ENCODE measurements at regions not wholly inside any gene's neighbourhood (a gene's known extent, or its start where the extent isn't known, plus 50 kb on each side); places are given as distances from the start of the nearest gene placed in this dataset.

GRCh38 chr20:24328901-24329300 lies 140.5 kb upstream of the SYNDIG1 start:
- no peak for TF ChIP-seq CTCF (IDR thresholded peaks at IDR 0.05; ENCODE audit: low read depth, low read length, missing control alignments)
- no peak overlapping the region for H3K4me3 ChIP-seq (ENCODE audit: low read depth, low read length)
- no peak for DNase-seq (ENCODE audit: low read depth)

GRCh38 chr20:24321973-24322372 lies 147.5 kb upstream of the SYNDIG1 start:
- H3K4me3 ChIP-seq (ENCODE audit: low read depth, low read length) = no peak overlapping the region
- TF ChIP-seq CTCF (IDR thresholded peaks at IDR 0.05; ENCODE audit: low read depth, low read length, missing control alignments) = no peak
- no peak for DNase-seq (ENCODE audit: low read depth)

- DNase-seq (ENCODE audit: low read depth) = no peak
- TF ChIP-seq CTCF (IDR thresholded peaks at IDR 0.05; ENCODE audit: low read depth, low read length, missing control alignments) = no peak
- no peak overlapping the region for H3K4me3 ChIP-seq (ENCODE audit: low read depth, low read length)
These were observed 150.7 kb upstream of the SYNDIG1 start for GRCh38 chr20:24318569-24319352.

DNA sequence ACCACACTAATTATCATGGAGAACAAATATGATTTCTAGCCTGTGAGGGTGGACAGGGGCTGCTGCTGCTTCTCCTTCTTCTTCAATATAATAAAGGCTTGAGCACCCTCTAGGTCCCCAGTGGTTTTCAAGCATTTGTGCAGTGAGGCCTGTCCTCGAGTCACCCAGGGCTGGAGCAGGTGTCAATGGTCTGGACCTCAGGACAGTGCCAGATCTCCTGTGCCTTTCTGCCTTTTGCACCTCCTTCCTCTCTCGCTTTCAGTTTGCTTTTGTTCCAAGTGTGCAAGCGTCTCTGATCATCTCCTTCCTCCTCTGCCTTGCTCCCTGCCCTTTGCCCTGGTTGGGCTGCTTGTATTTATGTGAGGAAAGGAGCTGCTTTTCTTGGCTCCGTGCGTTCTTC lies 152.2 kb upstream of the SYNDIG1 start:
- H3K4me3 ChIP-seq (ENCODE audit: low read depth, low read length) = no peak overlapping the region

GRCh38 chr20:24316731-24317130 lies 152.7 kb upstream of the SYNDIG1 start:
- H3K4me3 ChIP-seq (ENCODE audit: low read depth, low read length) = no peak overlapping the region
- no peak for DNase-seq (ENCODE audit: low read depth)
- no peak for TF ChIP-seq CTCF (IDR thresholded peaks at IDR 0.05; ENCODE audit: low read depth, low read length, missing control alignments)

More for the DNA sequence above, 152.2 kb upstream of the SYNDIG1 start:
- DNase-seq (ENCODE audit: low read depth) = no peak
- TF ChIP-seq CTCF (IDR thresholded peaks at IDR 0.05; ENCODE audit: low read depth, low read length, missing control alignments) = no peak

- no peak overlapping the region for H3K4me3 ChIP-seq (ENCODE audit: low read depth, low read length)
- no peak for DNase-seq (ENCODE audit: low read depth)
- no peak for TF ChIP-seq CTCF (IDR thresholded peaks at IDR 0.05; ENCODE audit: low read depth, low read length, missing control alignments)
These were observed 155.4 kb upstream of the SYNDIG1 start for GRCh38 chr20:24314053-24314452.

DNA sequence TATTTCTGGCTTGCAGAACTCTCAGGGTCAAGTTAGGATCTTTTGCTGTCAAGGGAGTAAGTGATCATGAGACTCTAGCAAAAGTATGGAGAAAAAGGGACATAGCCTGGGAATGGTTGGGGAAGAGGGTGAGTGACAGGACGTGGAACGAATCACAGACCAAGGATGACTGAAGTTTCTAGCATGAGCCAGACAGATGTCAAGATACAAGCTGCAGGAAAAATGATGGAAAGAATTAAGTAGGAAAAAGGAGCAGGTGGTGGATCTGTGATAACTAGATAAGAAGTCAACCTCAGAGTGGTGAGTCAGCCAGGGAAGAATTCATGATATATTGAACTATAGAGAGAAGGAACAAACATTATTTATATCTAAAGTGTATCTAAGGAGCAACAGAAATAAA lies 159.8 kb upstream of the SYNDIG1 start:
- no peak for TF ChIP-seq CTCF (IDR thresholded peaks at IDR 0.05; ENCODE audit: low read depth, low read length, missing control alignments)
- H3K4me3 ChIP-seq (ENCODE audit: low read depth, low read length) = no peak overlapping the region
- no peak for DNase-seq (ENCODE audit: low read depth)

Measured in GM12864 (cell line).